IPS-20b (cell line): ENCODE measurements at regions not wholly inside any gene's neighbourhood (a gene's known extent, or its start where the extent isn't known, plus 50 kb on each side); places are given as distances from the start of the nearest gene placed in this dataset.

ENCODE experiments used
- H3K27ac ChIP-seq: one replicate; pipeline ENCODE4 v1.5.1; 2013; ENCODE audit warnings: low read length
- H3K27me3 ChIP-seq: 2 replicates; pipeline ENCODE4 v1.6.1; 2013; ENCODE audit warnings: mild to moderate bottlenecking, low read length, inconsistent platforms; ENCODE audit not compliant: insufficient read depth
- H3K36me3 ChIP-seq: 2 replicates; pipeline ENCODE4 v1.6.1; 2013; ENCODE audit warnings: low read depth, mild to moderate bottlenecking, inconsistent platforms, low read length, moderate library complexity; ENCODE audit not compliant: insufficient read depth
- H3K4me1 ChIP-seq: 2 replicates; pipeline ENCODE4 v1.6.1; 2013; ENCODE audit warnings: mild to moderate bottlenecking, control low read depth, inconsistent platforms, low read length, moderate library complexity; ENCODE audit not compliant: insufficient read depth
- H3K4me3 ChIP-seq: 2 replicates; pipeline ENCODE4 v1.5.1; 2013; ENCODE audit warnings: mild to moderate bottlenecking, low read length, inconsistent platforms
- H3K9ac ChIP-seq: 2 replicates; pipeline ENCODE4 v1.6.1; 2013; ENCODE audit warnings: low read depth, mild to moderate bottlenecking, inconsistent platforms, low read length, moderate library complexity
- H3K9me3 ChIP-seq: 2 replicates; pipeline ENCODE4 v1.6.1; 2013; ENCODE audit warnings: mild to moderate bottlenecking, low read depth, low read length, inconsistent platforms; ENCODE audit not compliant: insufficient read depth

DNA sequence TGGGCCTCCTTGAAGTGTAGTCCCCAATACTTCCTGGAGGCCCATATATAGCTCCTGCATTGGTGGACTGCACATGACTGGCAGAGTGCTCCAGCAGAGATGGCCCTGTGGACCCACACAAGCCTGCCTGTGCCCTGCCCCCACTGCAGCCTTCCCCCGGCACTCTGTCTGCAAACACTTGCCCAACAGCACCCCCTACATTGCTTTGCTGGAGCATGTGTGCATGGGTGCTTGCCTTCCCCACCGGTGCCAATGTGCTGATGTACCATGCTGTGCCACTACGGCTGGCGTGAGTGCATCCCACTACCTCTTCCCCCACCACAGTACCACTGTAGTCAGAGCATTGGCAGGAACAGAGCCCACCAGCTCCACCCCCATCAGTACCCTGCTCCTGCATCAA, 563.6 kb upstream of the CTNND2 start:
- Histone ChIP-seq H3K9ac (no peak overlapping the region), H3K4me1 (no peaks in the 10 kb centered on the region), H3K27ac (no peak overlapping the region), H3K4me3 (no peak overlapping the region), H3K27me3 (no peaks in the 10 kb centered on the region), H3K9me3 (peaks cover 4% of the 10 kb centered on the region; the same call in 1 of the 2 replicates), H3K36me3 (no peaks in the 10 kb centered on the region)

- Histone ChIP-seq H3K36me3 (no peaks in the 10 kb centered on the region), H3K9me3 (peaks cover 7% of the 10 kb centered on the region)
Measured at GRCh38 chr5:12460493-12461261, 556.4 kb upstream of the CTNND2 start.

DNA sequence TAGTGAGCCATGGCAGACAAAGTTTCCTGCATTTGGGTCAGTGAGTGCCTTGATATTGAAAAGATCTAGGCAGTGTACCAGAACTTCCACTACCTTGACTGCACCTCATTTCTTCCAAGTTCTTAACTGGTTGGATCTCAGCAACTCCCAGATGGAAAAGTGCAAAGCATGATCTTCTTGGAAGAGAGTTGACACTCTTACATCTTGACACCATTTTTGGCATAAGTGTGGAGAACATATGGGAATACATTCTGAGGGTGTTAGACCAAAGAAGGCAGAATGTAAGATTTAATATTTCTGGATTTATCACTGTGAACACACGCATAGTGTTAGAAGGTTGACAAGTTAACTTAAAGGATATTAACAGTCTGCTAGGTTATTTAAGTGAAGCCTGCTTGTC, 555.1 kb upstream of the CTNND2 start:
- Histone ChIP-seq H3K9ac (no peak overlapping the region), H3K27ac (no peak overlapping the region), H3K4me1 (no peaks in the 10 kb centered on the region), H3K4me3 (no peak overlapping the region), H3K27me3 (no peaks in the 10 kb centered on the region), H3K36me3 (no peaks in the 10 kb centered on the region), H3K9me3 (peaks cover 7% of the 10 kb centered on the region)

More at GRCh38 chr5:12460493-12461261, 556.4 kb upstream of the CTNND2 start:
- H3K27me3 ChIP-seq: no peaks in the 10 kb centered on the region
- H3K4me3 ChIP-seq: no peak overlapping the region
- H3K9ac ChIP-seq: no peak overlapping the region
- H3K27ac ChIP-seq: no peak overlapping the region
- no peaks in the 10 kb centered on the region for H3K4me1 ChIP-seq

DNA sequence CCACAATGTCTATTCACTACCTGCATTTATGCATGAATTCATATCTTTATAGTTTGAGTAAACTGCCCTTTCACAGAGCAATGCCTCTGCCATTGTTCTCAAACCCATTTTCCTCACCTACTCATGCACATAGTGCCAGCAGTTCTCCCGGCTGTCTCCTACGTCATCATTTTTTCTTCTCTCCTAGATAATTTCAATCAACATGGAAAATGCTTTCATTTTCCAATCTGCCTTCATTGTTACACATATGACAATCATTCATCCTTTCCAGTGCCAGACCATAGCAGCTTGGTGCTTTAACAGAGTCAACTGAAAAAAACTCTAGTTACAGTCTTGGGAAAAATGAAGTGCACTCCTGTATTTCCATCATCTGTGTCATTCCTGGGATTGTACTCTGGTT, 514.8 kb upstream of the CTNND2 start:
- no peaks in the 10 kb centered on the region for H3K27me3 ChIP-seq
- no peak overlapping the region for H3K27ac ChIP-seq
- no peaks in the 10 kb centered on the region for H3K36me3 ChIP-seq
- no peaks in the 10 kb centered on the region; the same call in 1 of the 2 replicates for H3K4me1 ChIP-seq
- no peak overlapping the region for H3K4me3 ChIP-seq
- H3K9ac ChIP-seq: no peak overlapping the region
- H3K9me3 ChIP-seq: peaks cover 11% of the 10 kb centered on the region; the same call in 1 of the 2 replicates

DNA sequence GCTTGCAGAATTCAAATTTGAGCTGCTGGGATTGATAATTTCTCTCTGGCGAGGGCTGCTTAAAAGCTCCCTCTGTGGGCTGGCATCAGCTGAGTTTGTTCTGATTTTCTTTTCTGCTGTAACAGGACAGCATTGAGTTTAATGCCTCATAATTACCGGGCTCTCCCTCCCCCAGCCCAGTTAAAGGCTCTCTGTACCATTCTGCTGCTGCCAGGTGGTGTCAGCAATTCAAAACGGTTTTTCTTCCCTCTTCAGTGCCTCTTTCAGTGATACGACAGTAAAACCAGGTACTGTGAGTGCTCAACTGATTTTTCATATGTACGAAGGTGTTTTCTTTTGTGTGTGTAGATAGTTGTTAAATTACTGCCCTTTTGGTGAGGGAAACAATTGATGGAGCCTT, 509.3 kb upstream of the CTNND2 start:
- peaks cover 4% of the 10 kb centered on the region; the same call in 1 of the 2 replicates for H3K4me1 ChIP-seq
- no peaks in the 10 kb centered on the region for H3K27me3 ChIP-seq
- H3K4me3 ChIP-seq: no peak overlapping the region
- H3K9ac ChIP-seq: no peak overlapping the region
- no peaks in the 10 kb centered on the region for H3K36me3 ChIP-seq
- H3K9me3 ChIP-seq: no peaks in the 10 kb centered on the region
- H3K27ac ChIP-seq: no peak overlapping the region

DNA sequence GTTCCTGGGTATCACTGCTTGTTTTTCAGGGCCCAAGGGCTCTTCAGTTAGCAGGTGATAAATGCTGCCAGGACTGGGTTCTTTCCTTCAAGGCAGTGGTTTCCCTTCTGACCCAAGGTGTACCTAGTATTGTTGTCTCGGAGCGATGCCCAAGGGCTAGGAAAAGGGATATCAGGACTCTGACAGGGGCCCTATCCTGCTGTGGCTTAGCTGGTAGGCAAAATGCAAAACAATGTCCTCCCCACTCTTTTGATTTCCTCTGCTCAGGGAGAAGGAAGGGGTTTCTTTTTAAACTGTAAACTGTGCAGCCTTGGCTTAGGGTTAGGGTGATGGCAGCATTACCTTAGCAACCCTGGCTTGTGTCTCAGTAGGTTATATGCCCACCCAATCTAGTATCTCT, 508.8 kb upstream of the CTNND2 start:
- H3K4me3 ChIP-seq: no peak overlapping the region
- no peak overlapping the region for H3K9ac ChIP-seq
- H3K27me3 ChIP-seq: no peaks in the 10 kb centered on the region
- no peaks in the 10 kb centered on the region for H3K36me3 ChIP-seq
- no peaks in the 10 kb centered on the region for H3K9me3 ChIP-seq
- H3K4me1 ChIP-seq: peaks cover 4% of the 10 kb centered on the region; the same call in 1 of the 2 replicates
- H3K27ac ChIP-seq: no peak overlapping the region

DNA sequence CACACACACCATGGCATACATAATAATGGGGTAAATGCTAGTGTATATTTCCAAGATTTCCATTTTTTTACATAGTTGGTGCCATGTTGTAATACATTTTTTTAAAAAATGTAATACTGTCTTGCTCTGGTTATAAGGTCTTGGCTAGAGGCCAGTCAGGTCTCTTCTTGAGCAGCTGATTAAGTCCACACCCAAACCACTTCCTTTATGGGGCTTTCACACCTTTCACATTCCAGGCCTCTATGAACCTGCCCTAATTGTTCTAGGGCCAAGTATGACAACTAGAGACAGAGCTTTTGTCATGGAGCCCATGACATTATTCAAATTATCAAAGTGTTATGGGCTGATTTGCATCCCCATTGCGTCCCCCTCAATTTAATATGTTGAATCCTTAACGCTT, 495.6 kb upstream of the CTNND2 start:
- no peak overlapping the region for H3K27ac ChIP-seq
- H3K27me3 ChIP-seq: no peaks in the 10 kb centered on the region
- H3K4me1 ChIP-seq: no peaks in the 10 kb centered on the region
- no peak overlapping the region for H3K9ac ChIP-seq
- no peaks in the 10 kb centered on the region for H3K36me3 ChIP-seq
- no peaks in the 10 kb centered on the region for H3K9me3 ChIP-seq
- H3K4me3 ChIP-seq: no peak overlapping the region

DNA sequence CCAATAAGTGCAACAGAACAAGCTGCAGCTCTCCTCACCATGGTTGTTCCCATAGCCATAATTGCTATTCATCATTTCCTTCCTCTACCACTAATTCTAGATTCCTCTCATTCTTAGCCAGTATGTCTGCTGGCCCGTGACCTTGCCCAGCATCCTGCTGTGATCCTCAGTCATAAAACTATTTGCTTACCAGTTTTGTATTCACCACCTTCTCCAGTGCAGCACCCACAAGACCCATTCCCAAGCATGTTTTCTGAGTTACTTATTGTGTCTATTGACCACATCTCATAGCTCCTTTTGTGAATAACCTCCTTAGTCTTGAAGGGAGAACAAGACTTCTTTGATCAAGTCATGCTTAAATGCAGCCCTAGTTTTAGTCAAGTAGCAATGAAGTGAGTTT, 488.0 kb upstream of the CTNND2 start:
- Histone ChIP-seq H3K9me3 (no peaks in the 10 kb centered on the region), H3K36me3 (no peaks in the 10 kb centered on the region), H3K9ac (no peak overlapping the region), H3K27me3 (no peaks in the 10 kb centered on the region), H3K4me3 (no peak overlapping the region), H3K4me1 (no peaks in the 10 kb centered on the region), H3K27ac (no peak overlapping the region)

GRCh38 chr5:12385095-12385494, 480.8 kb upstream of the CTNND2 start:
- H3K4me1 ChIP-seq: no peaks in the 10 kb centered on the region
- H3K9me3 ChIP-seq: no peaks in the 10 kb centered on the region; the same call in 1 of the 2 replicates
- no peak overlapping the region for H3K4me3 ChIP-seq
- no peaks in the 10 kb centered on the region for H3K36me3 ChIP-seq
- no peak overlapping the region for H3K9ac ChIP-seq
- H3K27ac ChIP-seq: no peak overlapping the region
- H3K27me3 ChIP-seq: no peaks in the 10 kb centered on the region

GRCh38 chr5:12384005-12384404, 479.8 kb upstream of the CTNND2 start:
- Histone ChIP-seq H3K36me3 (no peaks in the 10 kb centered on the region), H3K4me1 (no peaks in the 10 kb centered on the region), H3K27me3 (no peaks in the 10 kb centered on the region), H3K27ac (no peak overlapping the region), H3K4me3 (no peak overlapping the region), H3K9me3 (no peaks in the 10 kb centered on the region; the same call in 1 of the 2 replicates), H3K9ac (no peak overlapping the region)

DNA sequence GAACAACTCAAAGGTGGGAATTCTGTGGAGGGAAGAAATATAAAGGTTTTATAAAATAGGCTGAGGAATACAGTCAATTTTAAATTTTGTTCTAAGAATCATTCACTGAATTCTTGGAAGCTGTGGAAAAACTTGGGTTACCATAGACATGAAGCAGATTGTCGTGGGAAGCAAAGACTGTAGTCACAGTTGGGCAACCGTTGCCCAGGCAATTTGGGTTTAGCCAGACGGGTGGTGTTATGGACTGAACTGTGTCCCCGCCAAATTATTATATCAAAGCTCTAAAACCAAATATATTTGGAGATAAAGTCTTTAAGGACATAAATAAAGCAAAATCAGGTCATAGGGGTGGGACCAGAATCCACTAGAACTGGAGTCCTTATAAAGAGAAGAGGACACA, 463.7 kb upstream of the CTNND2 start:
- no peaks in the 10 kb centered on the region for H3K9me3 ChIP-seq
- no peaks in the 10 kb centered on the region for H3K27me3 ChIP-seq
- no peaks in the 10 kb centered on the region for H3K36me3 ChIP-seq

DNA sequence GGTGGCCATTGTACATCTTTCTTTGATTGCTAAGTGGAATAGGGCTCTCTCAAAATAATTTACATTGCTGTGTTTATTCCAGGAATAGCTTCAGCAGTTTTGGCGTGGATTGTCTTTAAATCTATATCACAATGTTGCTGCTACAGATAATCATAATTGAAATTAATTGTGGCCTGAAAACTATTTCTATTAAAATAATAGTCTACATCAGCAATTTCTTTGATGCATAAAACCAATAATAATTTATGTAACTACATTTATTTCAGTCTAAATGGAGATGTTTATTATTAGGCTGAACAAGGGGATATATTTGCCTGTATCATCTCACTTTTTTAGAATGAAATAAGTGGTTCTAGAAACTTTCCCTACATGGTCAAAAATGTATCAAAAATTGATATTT, 456.0 kb upstream of the CTNND2 start:
- peaks cover 8% of the 10 kb centered on the region; the same call in 1 of the 2 replicates for H3K9me3 ChIP-seq
- H3K27me3 ChIP-seq: no peaks in the 10 kb centered on the region
- H3K36me3 ChIP-seq: no peaks in the 10 kb centered on the region
- no peaks in the 10 kb centered on the region for H3K4me1 ChIP-seq
- no peak overlapping the region for H3K4me3 ChIP-seq
- H3K27ac ChIP-seq: no peak overlapping the region
- H3K9ac ChIP-seq: no peak overlapping the region

More for the DNA sequence above, 463.7 kb upstream of the CTNND2 start:
- Histone ChIP-seq H3K4me1 (peaks cover 4% of the 10 kb centered on the region; the same call in 1 of the 2 replicates), H3K4me3 (no peak overlapping the region), H3K27ac (no peak overlapping the region), H3K9ac (no peak overlapping the region)
